ENCODE measurements at regions not wholly inside any gene's neighbourhood (a gene's known extent, or its start where the extent isn't known, plus 50 kb on each side); places are given as distances from the start of the nearest gene placed in this dataset.
"Not testable (repeated sequence)": the region's sequence is repeated elsewhere in the genome, so short reads cannot be mapped to it uniquely, and the experiment has no call there.

- no peak overlapping the region for H3K27ac ChIP-seq
- no peaks in the 10 kb centered on the region for H3K36me3 ChIP-seq
- intact Hi-C loops (cut with DNase I): no loop called here
- H3K27me3 ChIP-seq: no peaks in the 10 kb centered on the region
- TF ChIP-seq, protein P1, sequence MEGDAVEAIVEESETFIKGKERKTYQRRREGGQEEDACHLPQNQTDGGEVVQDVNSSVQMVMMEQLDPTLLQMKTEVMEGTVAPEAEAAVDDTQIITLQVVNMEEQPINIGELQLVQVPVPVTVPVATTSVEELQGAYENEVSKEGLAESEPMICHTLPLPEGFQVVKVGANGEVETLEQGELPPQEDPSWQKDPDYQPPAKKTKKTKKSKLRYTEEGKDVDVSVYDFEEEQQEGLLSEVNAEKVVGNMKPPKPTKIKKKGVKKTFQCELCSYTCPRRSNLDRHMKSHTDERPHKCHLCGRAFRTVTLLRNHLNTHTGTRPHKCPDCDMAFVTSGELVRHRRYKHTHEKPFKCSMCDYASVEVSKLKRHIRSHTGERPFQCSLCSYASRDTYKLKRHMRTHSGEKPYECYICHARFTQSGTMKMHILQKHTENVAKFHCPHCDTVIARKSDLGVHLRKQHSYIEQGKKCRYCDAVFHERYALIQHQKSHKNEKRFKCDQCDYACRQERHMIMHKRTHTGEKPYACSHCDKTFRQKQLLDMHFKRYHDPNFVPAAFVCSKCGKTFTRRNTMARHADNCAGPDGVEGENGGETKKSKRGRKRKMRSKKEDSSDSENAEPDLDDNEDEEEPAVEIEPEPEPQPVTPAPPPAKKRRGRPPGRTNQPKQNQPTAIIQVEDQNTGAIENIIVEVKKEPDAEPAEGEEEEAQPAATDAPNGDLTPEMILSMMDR (IDR thresholded peaks at IDR 0.05): no peak
- no peak overlapping the region for H3K9ac ChIP-seq (ENCODE audit: low read depth in 2 of 2, low read length in 2 of 2)
- DNase-seq: no peak
- no peaks in the 10 kb centered on the region for H3K4me1 ChIP-seq
- H3K9me3 ChIP-seq: no peaks in the 10 kb centered on the region
- H3K4me3 ChIP-seq: no peak overlapping the region
Measured at GRCh38 chr10:62978482-62978881, 154.6 kb upstream of the NRBF2 start.

DNA sequence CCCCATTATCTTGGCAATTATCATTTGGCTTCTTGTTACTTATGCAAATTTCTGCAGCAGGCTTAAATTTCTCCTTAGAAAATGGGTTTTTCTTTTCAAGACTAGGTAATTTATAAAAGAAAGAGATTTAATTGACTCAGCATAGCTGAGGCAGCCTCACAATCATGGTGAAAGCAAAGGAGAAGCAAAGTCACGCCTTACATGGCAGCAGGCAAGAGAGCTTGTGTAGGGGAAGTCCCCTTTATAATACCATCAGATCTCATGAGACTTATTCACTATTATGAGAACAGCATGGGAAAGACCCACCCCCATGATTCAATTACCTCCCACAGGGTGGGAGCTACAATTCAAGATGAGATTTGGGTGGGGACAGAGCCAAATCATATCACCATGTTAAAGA lies 158.3 kb upstream of the NRBF2 start:
- H3K27ac ChIP-seq; H3K4me3 ChIP-seq; H3K9me3 ChIP-seq; DNase-seq; H3K36me3 ChIP-seq; H3K4me1 ChIP-seq; H3K27me3 ChIP-seq; H3K9ac ChIP-seq (ENCODE audit: low read depth in 2 of 2, low read length in 2 of 2); intact Hi-C loops (cut with DNase I): not testable (repeated sequence)

GRCh38 chr10:62972103-62972502 lies 155.9 kb upstream of the EGR2 start:
- Histone ChIP-seq H3K4me1 (no peaks in the 10 kb centered on the region), H3K9ac (ENCODE audit: low read depth in 2 of 2, low read length in 2 of 2) (no peak overlapping the region), H3K9me3 (no peaks in the 10 kb centered on the region), H3K4me3 (no peak overlapping the region), H3K36me3 (no peaks in the 10 kb centered on the region), H3K27ac (no peak overlapping the region), H3K27me3 (no peaks in the 10 kb centered on the region)
- DNase-seq: no peak
- intact Hi-C loops (cut with DNase I): no loop called here
- TF ChIP-seq, protein P1 (IDR thresholded peaks at IDR 0.05): no peak

DNA sequence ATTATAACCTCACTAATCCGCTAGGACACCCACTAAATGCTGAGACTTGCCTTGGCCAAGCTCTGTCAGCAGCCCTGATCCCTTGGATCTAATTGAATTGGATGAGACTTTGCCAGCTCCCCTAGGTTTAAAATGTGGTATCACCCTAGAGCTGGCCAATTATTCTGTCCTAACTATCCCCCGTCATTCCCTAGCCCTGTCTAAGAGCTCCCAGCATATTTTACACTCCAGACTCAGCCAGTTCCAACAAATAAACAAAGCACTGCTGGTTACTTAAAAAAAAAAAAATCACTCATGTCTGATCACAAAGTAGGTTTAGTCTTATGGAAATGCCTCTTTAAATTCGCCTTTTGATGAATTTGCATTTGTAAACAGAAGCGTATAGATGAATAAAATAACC lies 147.9 kb upstream of the EGR2 start:
- H3K9ac ChIP-seq (ENCODE audit: low read depth in 2 of 2, low read length in 2 of 2): no peak overlapping the region
- H3K4me3 ChIP-seq: no peak overlapping the region
- H3K27me3 ChIP-seq: no peaks in the 10 kb centered on the region
- no peaks in the 10 kb centered on the region for H3K9me3 ChIP-seq
- no peak overlapping the region for H3K27ac ChIP-seq
- no peak for DNase-seq
- no peaks in the 10 kb centered on the region for H3K36me3 ChIP-seq
- intact Hi-C loops (cut with DNase I): no loop called here
- no peaks in the 10 kb centered on the region for H3K4me1 ChIP-seq
- TF ChIP-seq, protein P1 (IDR thresholded peaks at IDR 0.05): no peak

DNA sequence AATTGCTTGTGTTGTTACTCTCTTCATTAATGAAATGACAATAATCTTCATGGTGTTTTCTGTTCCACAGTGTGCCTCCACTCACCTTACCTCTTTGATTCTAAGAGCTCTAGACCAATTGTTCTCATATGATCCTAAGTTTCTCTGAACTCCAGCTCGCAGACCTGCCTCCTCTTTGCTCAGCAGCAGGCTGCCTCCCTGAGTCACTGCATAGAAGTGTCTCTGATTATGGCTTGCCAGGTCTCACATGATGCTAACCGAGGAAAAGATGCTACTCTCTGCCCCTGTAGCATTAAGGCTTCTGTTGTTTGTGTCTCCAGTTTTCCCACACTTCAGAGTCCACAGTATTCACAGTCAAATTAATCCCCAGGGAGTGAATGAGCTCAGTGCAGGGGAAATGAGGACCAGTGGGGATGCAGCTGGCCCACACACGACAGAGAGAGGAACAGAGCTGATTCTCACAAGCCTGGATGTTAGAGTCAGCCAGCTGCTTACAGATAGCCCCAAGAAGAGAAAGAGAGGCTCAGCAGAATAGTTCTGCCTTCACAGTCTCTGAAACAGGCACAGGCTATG lies 145.9 kb upstream of the EGR2 start:
- intact Hi-C loops (cut with DNase I): no loop called here
- DNase-seq: no peak
- H3K27me3 ChIP-seq: no peaks in the 10 kb centered on the region
- TF ChIP-seq, protein P1 (IDR thresholded peaks at IDR 0.05): no peak
- no peak overlapping the region for H3K9ac ChIP-seq (ENCODE audit: low read depth in 2 of 2, low read length in 2 of 2)
- no peaks in the 10 kb centered on the region for H3K36me3 ChIP-seq
- H3K4me3 ChIP-seq: no peak overlapping the region
- H3K4me1 ChIP-seq: no peaks in the 10 kb centered on the region
- H3K9me3 ChIP-seq: no peaks in the 10 kb centered on the region
- H3K27ac ChIP-seq: no peak overlapping the region

- H3K9me3 ChIP-seq: no peaks in the 10 kb centered on the region
- no peaks in the 10 kb centered on the region for H3K27me3 ChIP-seq
- TF ChIP-seq, protein P1 (IDR thresholded peaks at IDR 0.05): no peak
- no peak overlapping the region for H3K9ac ChIP-seq (ENCODE audit: low read depth in 2 of 2, low read length in 2 of 2)
- H3K4me3 ChIP-seq: no peak overlapping the region
- no peaks in the 10 kb centered on the region for H3K36me3 ChIP-seq
- intact Hi-C loops (cut with DNase I): no loop called here
- no peaks in the 10 kb centered on the region for H3K4me1 ChIP-seq
- DNase-seq: no peak
- no peak overlapping the region for H3K27ac ChIP-seq
Measured at GRCh38 chr10:62960416-62960815, 144.2 kb upstream of the EGR2 start.

Measured in colonic mucosa (tissue), 4 donors.